ENCODE measurements at regions not wholly inside any gene's neighbourhood (a gene's known extent, or its start where the extent isn't known, plus 50 kb on each side); places are given as distances from the start of the nearest gene placed in this dataset.

DNA sequence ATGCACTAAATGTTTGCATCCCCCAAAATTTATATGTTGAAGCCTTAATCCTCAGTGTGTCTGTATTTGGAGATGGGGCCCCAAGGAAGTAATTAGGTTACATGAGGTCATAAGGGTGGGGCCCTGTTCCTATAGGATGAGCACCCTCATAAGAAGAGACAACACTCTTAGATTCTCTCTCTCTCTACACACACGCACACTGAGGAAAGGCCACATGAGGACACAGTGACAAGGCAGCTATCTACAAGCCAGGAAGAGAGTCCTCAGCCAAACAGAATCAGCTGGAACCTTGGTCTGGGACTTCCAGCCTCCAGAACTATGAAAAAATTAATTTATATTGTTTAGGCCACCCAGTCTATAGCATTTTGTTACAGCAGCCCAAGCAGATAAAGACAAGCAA is 69.3 kb upstream of the NOCT start:
- no peak for TF ChIP-seq YY1 (IDR thresholded peaks at IDR 0.05; ENCODE audit: insufficient read depth, insufficient read length)
- TF ChIP-seq SUZ12 (IDR thresholded peaks at IDR 0.05; ENCODE audit: extremely low read depth, insufficient read depth, insufficient read length) = no peak
- no peak for TF ChIP-seq ZNF274 (IDR thresholded peaks at IDR 0.05; ENCODE audit: low read depth, low read length)
